HG02852 (cell line): ENCODE measurements at regions not wholly inside any gene's neighbourhood (a gene's known extent, or its start where the extent isn't known, plus 50 kb on each side); places are given as distances from the start of the nearest gene placed in this dataset.
A peak's percentile ranks its signal among the peaks of the same experiment; 100 is the strongest.

Experiments used
- ATAC-seq: cut with Tn5 transposase; IDR thresholded peaks from one replicate; pipeline ENCODE4 v1.9.1; 2021; ENCODE audit warnings: mild to moderate bottlenecking, moderate library complexity; ENCODE audit not compliant: unreplicated experiment

GRCh38 chr7:125675640-125676039 lies 746.0 kb upstream of the POT1 start:
- no peak for ATAC-seq

DNA sequence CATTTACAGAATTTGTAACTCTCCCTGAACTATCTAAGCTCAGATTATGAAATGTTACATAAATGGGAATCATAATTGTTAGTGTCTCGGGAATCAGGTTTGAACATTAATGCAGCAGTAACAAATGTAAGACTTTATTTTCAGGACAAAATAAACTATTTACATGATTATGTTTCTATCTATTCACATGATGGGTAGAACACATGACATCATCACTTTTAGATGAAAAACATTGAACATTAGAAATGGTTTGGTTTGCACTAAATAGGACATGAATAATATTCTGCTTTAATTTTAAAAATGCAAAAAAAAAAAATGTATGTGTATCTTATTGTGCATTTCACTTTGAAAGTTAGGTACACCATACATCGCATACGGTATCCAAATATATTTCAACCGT lies 745.5 kb upstream of the POT1 start:
- no peak for ATAC-seq

- ATAC-seq = no peak
Observed at GRCh38 chr7:125670926-125671572, 741.4 kb upstream of the POT1 start.

- ATAC-seq = peak; percentile 49
Observed at GRCh38 chr7:125668321-125668993, 738.8 kb upstream of the POT1 start.

GRCh38 chr7:125664625-125665024 lies 735.0 kb upstream of the POT1 start:
- no peak for ATAC-seq

GRCh38 chr7:125663961-125664360 lies 734.3 kb upstream of the POT1 start:
- no peak for ATAC-seq

DNA sequence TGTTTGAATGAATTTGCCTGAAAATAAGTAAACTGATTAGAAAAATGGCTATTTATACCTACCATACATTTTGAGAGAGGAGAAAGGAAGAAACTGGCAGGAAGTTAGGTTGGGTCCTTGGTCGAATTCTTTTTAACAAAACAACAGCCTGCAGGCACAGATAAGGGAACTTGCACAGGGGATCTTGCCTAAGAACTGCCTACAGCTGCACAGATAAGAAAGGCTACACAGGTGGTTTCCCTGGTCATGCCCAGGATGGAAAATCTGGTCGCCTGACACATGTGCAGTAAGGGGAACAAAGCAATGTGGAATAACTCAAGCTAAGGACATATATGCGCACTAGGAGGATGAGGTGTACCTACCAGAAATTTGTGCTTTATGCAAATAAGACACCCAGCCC lies 732.1 kb upstream of the POT1 start:
- ATAC-seq = no peak

DNA sequence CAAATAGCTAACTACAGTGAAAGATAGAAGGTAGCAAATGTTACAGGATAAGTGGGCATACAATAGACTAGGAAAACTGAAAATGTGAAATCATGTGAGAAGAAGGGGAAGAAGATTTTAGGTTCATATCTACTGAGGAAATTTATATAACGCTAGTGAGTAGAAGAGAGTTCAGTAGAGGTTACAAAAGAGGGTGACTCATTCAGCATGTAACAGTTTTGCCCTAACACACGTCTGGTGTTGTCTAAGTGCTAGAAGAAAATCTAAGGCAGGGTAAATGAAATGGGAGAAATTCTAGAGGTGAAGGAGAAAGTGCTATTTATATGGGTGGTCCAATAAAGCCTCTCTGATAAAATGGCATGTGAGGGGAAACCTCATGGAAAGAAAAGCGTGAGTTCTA lies 731.4 kb upstream of the POT1 start:
- no peak for ATAC-seq

- no peak for ATAC-seq
Observed at GRCh38 chr7:125654076-125654475, 724.5 kb upstream of the POT1 start.

DNA sequence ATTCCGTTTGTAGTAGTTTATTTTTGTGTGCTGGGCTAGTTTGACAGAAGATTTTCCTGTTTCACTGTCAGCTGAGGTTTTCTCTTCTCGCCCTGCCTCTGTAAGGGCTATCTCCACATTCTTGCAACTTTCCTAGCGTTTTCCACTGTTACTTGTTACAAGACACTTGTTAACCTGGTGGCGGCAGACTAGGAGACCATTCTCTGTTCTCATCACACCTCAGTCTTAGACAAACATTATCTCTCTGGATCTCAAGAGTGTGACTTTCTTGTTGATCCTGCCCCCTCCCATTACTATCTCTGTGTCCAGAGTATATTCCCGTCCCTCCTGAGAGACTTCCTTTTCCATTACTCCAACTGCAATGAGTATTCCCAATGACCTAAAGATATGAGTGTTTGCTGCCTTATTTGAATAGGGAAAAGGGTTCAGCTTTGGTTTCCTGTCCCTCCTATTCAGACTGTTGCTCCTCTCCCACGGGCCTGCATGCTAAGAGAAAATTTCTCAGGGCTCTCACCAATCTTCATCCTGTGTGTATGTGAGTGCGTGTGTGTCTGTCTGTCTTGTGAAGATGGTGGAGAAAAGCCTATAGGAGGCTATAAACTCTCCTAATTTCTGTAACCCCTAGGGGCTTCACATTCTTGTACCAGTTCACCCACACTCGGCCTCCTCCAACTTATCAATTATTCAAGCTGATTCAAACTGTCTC lies 722.4 kb upstream of the POT1 start:
- ATAC-seq = no peak

- ATAC-seq = no peak
Observed at GRCh38 chr7:125648543-125648942, 718.9 kb upstream of the POT1 start.

DNA sequence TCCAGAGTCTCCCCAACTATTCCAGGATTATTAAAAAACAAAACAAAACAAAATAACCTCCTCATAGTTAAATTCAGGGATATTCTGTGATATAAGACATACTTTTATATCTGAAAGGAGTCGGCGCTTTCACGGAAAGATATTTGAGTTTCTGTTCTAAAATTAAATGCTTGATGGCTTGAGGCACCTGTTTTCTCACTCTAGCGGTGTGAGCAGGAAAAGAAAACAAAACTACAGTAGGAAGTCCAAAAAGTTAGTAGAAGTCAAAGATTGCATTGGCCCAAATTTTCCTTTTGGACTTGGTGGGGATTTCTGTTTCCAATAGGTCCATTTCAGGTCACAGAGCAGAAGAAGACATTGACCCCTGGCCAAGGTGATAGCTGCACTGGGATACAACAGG lies 716.1 kb upstream of the POT1 start:
- ATAC-seq = no peak

DNA sequence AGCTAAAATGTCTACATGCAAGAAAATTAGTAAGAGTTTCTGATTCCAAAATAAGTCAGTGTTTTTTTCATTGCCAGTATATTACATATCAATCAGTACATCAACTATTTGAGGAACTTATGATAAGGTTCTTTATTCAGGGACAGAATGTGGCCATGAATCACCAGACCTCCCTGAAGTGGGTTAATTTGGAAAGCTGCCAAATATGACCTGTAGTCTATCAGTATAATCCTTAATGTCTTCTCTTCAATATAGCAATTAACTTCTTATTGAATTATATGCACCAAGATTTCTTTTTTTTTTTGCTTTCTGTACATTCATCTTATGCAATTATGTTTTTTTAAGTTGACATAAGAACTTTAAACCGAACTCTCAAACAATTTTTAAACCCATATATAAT lies 714.5 kb upstream of the POT1 start:
- ATAC-seq = no peak

DNA sequence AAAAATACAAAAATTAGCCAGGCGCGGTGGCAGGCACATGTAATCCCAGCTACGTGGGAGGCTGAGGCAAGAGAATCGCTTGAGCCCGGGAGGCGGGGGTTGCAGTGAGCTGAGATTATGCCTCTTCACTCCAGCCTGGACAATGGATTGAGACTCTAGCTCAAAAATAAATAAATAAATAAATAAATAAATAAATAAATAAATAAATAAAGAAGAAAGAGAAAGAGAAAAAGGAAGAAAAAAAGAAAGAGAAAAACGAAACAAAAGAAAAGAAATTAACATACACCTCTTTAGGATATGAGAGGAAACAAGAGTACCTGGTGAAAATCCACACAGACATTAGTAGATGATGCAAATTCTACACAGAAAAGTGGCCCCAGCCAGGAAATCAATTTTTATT lies 713.7 kb upstream of the POT1 start:
- no peak for ATAC-seq

DNA sequence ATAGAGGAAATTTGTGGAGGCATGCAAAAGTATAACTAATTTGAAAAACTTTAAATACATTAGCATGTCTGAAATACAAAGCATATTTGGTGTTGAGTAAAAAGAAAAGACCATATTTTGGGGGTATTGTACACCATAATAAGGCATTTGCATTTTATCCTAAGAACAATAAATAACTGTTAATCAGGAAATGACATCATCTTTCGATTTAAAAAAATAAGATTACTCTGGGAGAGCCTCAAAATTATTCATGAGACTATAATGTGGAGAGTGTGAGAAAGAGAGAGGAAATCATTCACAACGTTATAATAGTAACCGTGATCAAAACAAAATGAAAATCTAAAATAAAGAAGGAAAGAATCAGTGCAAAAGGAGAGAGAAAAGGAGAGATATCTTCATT lies 712.3 kb upstream of the POT1 start:
- ATAC-seq = no peak

- no peak for ATAC-seq
Observed at GRCh38 chr7:125636320-125636962, 706.8 kb upstream of the POT1 start.

DNA sequence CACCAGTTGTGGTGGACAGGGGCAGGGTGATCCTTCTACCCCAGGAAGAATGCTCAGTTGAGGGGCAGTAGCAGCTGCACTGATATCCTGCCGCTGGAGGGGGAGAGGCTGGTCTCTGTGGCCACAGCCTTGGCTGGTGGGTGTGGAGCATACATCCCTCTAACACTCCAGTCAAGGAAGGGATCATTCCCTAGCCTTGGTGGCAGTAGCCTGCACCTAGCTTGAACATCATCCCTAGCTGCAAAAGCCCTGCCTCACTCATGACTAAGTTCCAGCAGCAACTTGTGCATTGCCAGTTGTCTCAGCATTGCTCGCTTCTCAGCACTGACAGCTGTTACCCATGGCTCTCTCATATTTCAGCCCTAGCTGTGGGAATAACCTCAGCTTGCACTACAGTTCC lies 688.9 kb upstream of the POT1 start:
- no peak for ATAC-seq

GRCh38 chr7:125611582-125611981 lies 682.0 kb upstream of the POT1 start:
- ATAC-seq = no peak

- ATAC-seq = no peak
Observed at GRCh38 chr7:125606671-125607070, 677.0 kb upstream of the POT1 start.

DNA sequence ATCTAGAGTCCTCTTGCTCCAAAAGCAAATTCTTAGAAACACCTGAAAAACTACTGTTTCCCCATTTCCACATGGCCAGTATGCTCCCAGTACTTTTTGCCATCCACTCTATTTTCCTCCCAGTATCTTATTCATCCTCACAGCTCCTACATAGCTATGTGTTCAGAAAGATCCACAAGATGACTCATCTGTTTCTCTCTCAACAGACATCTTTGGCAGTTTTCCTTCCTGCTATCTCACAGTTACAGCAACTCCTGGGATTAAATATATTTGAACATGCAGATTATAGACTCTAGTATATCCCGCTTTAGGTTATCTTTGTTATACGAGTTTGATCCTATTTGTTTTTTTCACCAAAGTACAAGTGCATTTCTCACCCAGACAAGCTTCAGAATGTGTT lies 675.6 kb upstream of the POT1 start:
- ATAC-seq = no peak

DNA sequence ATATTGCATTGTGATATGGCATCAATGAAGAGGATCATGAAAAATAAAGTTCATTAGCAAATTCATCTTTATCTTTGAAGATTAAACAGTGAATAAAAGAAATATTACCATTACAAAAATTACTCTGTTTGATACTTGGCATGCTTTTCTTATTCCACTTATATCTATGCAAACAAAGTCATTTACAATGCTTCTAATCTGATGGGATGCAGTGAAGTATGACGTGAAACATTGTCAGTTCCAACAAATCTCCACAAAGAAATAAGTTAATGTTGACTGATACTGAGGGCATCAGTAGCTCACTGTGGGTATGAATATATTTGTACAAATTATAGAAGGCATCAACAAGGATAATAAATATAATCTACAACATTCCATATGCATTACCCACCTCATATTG lies 672.8 kb upstream of the POT1 start:
- no peak for ATAC-seq

DNA sequence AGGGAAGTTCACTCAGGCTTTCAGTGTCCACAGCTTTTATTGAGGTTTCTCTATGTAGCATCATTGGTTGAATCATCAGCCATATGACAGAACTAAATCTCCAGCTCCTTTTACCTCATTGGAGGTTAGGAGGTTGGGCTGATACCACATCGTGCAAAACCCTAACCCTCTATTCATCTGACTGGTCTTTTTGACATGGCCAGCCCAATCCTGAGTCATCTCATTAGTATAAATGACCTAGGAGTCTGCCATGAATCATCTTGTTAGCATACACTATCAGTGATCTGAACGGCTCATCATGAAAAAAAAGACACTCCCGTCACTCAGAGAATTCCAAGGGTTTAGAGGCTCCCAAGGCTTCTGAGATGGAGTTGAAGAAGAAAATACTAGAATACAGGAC lies 669.8 kb upstream of the POT1 start:
- no peak for ATAC-seq
